ENCODE measurements at regions not wholly inside any gene's neighbourhood (a gene's known extent, or its start where the extent isn't known, plus 50 kb on each side); places are given as distances from the start of the nearest gene placed in this dataset.

DNA sequence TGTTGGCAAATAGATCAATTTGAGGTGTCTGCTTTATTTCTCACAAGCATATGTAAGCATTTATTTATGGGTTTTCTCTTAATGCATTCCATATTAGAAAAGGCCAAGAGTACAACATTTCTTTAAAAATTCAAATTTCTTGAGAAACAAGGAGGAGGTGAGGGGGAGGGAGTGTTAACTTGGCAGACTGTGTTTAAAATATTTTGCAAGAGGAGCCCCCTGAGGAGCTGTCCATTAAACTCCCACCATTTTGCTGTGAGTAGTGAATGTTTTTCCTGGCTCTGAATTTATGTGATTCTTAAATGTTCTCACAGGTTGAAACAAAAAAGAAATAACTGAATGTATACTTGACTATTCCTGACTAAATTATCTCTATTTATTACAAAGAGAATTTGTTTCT is 363.8 kb downstream of the PTPRC start:
- no peaks in the 10 kb centered on the region for H3K36me3 ChIP-seq
- peaks cover 11% of the 10 kb centered on the region for H3K4me1 Mint-ChIP-seq
- no peaks in the 10 kb centered on the region for H3K27me3 Mint-ChIP-seq (ENCODE audit: insufficient read depth, low read depth)
- no peaks in the 10 kb centered on the region for H3K79me2 ChIP-seq (ENCODE audit: low read depth)
- H3K27ac ChIP-seq: no peak overlapping the region
- H3K36me3 Mint-ChIP-seq: no peaks in the 10 kb centered on the region
- no peak overlapping the region for H3K4me3 Mint-ChIP-seq
- H3K27me3 ChIP-seq: no peaks in the 10 kb centered on the region
- no peak overlapping the region for H3K9ac ChIP-seq
- no peaks in the 10 kb centered on the region for H3K9me3 Mint-ChIP-seq
- TF ChIP-seq, protein P1, sequence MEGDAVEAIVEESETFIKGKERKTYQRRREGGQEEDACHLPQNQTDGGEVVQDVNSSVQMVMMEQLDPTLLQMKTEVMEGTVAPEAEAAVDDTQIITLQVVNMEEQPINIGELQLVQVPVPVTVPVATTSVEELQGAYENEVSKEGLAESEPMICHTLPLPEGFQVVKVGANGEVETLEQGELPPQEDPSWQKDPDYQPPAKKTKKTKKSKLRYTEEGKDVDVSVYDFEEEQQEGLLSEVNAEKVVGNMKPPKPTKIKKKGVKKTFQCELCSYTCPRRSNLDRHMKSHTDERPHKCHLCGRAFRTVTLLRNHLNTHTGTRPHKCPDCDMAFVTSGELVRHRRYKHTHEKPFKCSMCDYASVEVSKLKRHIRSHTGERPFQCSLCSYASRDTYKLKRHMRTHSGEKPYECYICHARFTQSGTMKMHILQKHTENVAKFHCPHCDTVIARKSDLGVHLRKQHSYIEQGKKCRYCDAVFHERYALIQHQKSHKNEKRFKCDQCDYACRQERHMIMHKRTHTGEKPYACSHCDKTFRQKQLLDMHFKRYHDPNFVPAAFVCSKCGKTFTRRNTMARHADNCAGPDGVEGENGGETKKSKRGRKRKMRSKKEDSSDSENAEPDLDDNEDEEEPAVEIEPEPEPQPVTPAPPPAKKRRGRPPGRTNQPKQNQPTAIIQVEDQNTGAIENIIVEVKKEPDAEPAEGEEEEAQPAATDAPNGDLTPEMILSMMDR (IDR thresholded peaks at IDR 0.05): no peak
- TF ChIP-seq EZH2phosphoT487 (IDR thresholded peaks at IDR 0.05) (no peak), EZH2 (IDR thresholded peaks at IDR 0.05) (no peak)
- H3F3A ChIP-seq (ENCODE audit: low read depth): no peaks in the 10 kb centered on the region
- no peak overlapping the region for H3K27ac Mint-ChIP-seq
- H3K9me3 ChIP-seq (ENCODE audit: low read depth): no peaks in the 10 kb centered on the region
- H2AFZ ChIP-seq (replicated peaks): no peak overlapping the region
- H3K4me1 ChIP-seq: no peaks in the 10 kb centered on the region
- no peaks in the 10 kb centered on the region for H4K20me1 ChIP-seq (ENCODE audit: low read depth)
- no peak overlapping the region for H3K4me3 ChIP-seq
- no peak overlapping the region for H3K4me2 ChIP-seq
- DNase-seq (ENCODE audit: low spot score): no peak

DNA sequence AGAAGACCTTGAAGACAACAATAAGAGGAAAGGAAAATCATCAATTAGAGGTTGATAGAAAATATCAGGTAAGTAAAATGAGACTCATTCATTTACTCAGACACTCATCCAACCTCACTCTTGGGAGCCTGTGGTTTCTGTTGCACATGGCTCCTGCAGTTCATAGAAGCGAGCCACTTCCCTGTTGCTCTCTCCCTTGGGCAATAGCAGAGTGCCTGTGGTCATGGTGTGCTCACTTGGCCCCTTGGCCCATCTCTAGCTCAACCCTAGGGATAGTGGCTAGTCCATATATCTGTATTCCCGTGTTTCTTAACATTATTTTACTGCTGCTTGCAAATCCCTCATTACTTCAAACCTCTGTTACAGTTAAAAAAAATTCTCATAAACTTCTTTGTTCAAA is 368.6 kb downstream of the PTPRC start:
- H3K4me1 ChIP-seq: no peaks in the 10 kb centered on the region
- no peak overlapping the region for H3K27ac ChIP-seq
- no peak for DNase-seq (ENCODE audit: low spot score)
- H3K79me2 ChIP-seq (ENCODE audit: low read depth): no peaks in the 10 kb centered on the region
- Mint-ChIP-seq H3K27me3 (ENCODE audit: insufficient read depth, low read depth) (no peaks in the 10 kb centered on the region), H3K27ac (no peak overlapping the region), H3K36me3 (no peaks in the 10 kb centered on the region), H3K9me3 (no peaks in the 10 kb centered on the region), H3K4me1 (peaks cover 9% of the 10 kb centered on the region), H3K4me3 (no peak overlapping the region)
- H3K4me3 ChIP-seq: no peak overlapping the region
- H3F3A ChIP-seq (ENCODE audit: low read depth): no peaks in the 10 kb centered on the region
- H2AFZ ChIP-seq (replicated peaks): no peak overlapping the region
- H3K9me3 ChIP-seq (ENCODE audit: low read depth): no peaks in the 10 kb centered on the region
- no peaks in the 10 kb centered on the region for H3K36me3 ChIP-seq
- no peak overlapping the region for H3K4me2 ChIP-seq
- no peaks in the 10 kb centered on the region for H3K27me3 ChIP-seq
- no peak overlapping the region for H3K9ac ChIP-seq
- H4K20me1 ChIP-seq (ENCODE audit: low read depth): no peaks in the 10 kb centered on the region
- no peak for TF ChIP-seq EZH2 (IDR thresholded peaks at IDR 0.05)
- no peak for TF ChIP-seq EZH2phosphoT487 (IDR thresholded peaks at IDR 0.05)
- TF ChIP-seq, protein P1 (IDR thresholded peaks at IDR 0.05): no peak

DNA sequence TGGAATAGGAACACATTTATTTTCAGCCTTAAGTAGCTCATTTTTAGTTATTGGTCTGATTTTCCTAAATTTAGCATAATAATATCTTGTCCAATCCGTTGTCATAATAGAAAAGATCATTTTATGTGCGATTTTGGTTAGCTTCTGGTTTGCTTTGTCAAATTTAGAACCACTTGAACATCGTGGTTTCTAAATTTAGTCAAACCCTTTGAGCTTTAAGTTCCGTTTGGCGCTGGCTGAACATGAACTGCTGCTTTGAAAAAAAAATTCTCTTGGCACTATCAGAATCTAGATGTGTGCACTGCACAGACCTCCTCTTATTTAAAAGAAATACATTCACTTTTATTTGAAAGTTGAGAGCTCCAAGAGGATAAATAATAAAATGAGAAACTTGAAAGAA is 370.6 kb downstream of the PTPRC start:
- H3K27me3 Mint-ChIP-seq (ENCODE audit: insufficient read depth, low read depth): no peaks in the 10 kb centered on the region
- Histone ChIP-seq H3K9ac (no peak overlapping the region), H3K79me2 (ENCODE audit: low read depth) (no peaks in the 10 kb centered on the region), H3K27ac (no peak overlapping the region), H3K4me2 (no peak overlapping the region), H3K36me3 (no peaks in the 10 kb centered on the region), H3K9me3 (ENCODE audit: low read depth) (no peaks in the 10 kb centered on the region), H3K4me1 (no peaks in the 10 kb centered on the region), H3K27me3 (no peaks in the 10 kb centered on the region), H3K4me3 (no peak overlapping the region), H3F3A (ENCODE audit: low read depth) (no peaks in the 10 kb centered on the region), H2AFZ (replicated peaks) (no peak overlapping the region), H4K20me1 (ENCODE audit: low read depth) (no peaks in the 10 kb centered on the region)
- H3K36me3 Mint-ChIP-seq: no peaks in the 10 kb centered on the region
- no peak overlapping the region for H3K4me3 Mint-ChIP-seq
- no peaks in the 10 kb centered on the region for H3K9me3 Mint-ChIP-seq
- H3K4me1 Mint-ChIP-seq: no peaks in the 10 kb centered on the region
- TF ChIP-seq EZH2phosphoT487 (IDR thresholded peaks at IDR 0.05) (no peak), EZH2 (IDR thresholded peaks at IDR 0.05) (no peak)
- TF ChIP-seq, protein P1 (IDR thresholded peaks at IDR 0.05): no peak
- H3K27ac Mint-ChIP-seq: no peak overlapping the region
- no peak for DNase-seq (ENCODE audit: low spot score)

DNA sequence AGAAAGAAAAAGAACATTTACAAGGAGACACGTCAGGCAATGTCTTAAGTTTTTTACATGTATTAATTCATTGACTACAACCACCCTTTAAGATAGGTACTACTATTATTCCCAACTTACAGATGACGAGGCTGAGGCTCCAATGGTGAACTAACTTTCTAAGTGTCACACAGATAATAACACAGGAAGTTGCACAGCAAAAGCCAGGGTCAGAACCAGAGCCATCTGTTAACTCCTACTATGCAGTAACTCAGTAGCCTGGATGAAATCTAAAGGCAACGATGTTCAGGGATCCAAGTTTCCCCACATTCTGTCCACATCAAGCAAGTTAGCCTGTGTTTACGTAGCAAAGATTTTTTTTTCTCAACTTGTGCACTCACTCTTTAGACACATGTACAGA is 371.7 kb downstream of the PTPRC start:
- H3K4me2 ChIP-seq: no peak overlapping the region
- H4K20me1 ChIP-seq (ENCODE audit: low read depth): no peaks in the 10 kb centered on the region
- H3K27ac ChIP-seq: no peak overlapping the region
- TF ChIP-seq, protein P1 (IDR thresholded peaks at IDR 0.05): no peak
- TF ChIP-seq EZH2phosphoT487 (IDR thresholded peaks at IDR 0.05) (no peak), EZH2 (IDR thresholded peaks at IDR 0.05) (no peak)
- Mint-ChIP-seq H3K4me3 (no peak overlapping the region), H3K4me1 (no peaks in the 10 kb centered on the region), H3K27me3 (ENCODE audit: insufficient read depth, low read depth) (no peaks in the 10 kb centered on the region), H3K36me3 (no peaks in the 10 kb centered on the region), H3K27ac (no peak overlapping the region), H3K9me3 (no peaks in the 10 kb centered on the region)
- no peaks in the 10 kb centered on the region for H3K79me2 ChIP-seq (ENCODE audit: low read depth)
- no peak overlapping the region for H3K9ac ChIP-seq
- no peaks in the 10 kb centered on the region for H3F3A ChIP-seq (ENCODE audit: low read depth)
- no peak overlapping the region for H3K4me3 ChIP-seq
- no peak for DNase-seq (ENCODE audit: low spot score)
- H3K4me1 ChIP-seq: no peaks in the 10 kb centered on the region
- no peak overlapping the region for H2AFZ ChIP-seq (replicated peaks)
- H3K9me3 ChIP-seq (ENCODE audit: low read depth): no peaks in the 10 kb centered on the region
- H3K36me3 ChIP-seq: no peaks in the 10 kb centered on the region
- no peaks in the 10 kb centered on the region for H3K27me3 ChIP-seq

All from neural progenitor cell (in vitro differentiated cells).